H9 (cell line): ENCODE measurements at regions not wholly inside any gene's neighbourhood (a gene's known extent, or its start where the extent isn't known, plus 50 kb on each side); places are given as distances from the start of the nearest gene placed in this dataset.

Source experiments
- DNase-seq: peaks from one replicate; pipeline ENCODE4 v3.0.0-alpha.2; 2017
- H2AFZ ChIP-seq: one replicate; pipeline ENCODE4 v1.6.1; 2013; ENCODE audit warnings: mild to moderate bottlenecking, low read length, control low read depth, moderate library complexity
- H2AK5ac ChIP-seq: 2 replicates; pipeline ENCODE4 v1.6.1; 2013; ENCODE audit warnings: low read length, control low read depth, mixed read lengths; ENCODE audit not compliant: insufficient read length
- H2BK120ac ChIP-seq: one replicate; pipeline ENCODE4 v1.6.1; 2013; ENCODE audit warnings: low read depth, mild to moderate bottlenecking, low read length, control low read depth, inconsistent platforms; ENCODE audit not compliant: poor library complexity, severe bottlenecking
- H2BK12ac ChIP-seq: 2 replicates; pipeline ENCODE4 v1.6.1; 2013; ENCODE audit warnings: low read length, control low read depth, mixed read lengths, low read depth; ENCODE audit not compliant: insufficient read length
- H2BK15ac ChIP-seq: 2 replicates; pipeline ENCODE4 v1.6.1; 2013; ENCODE audit warnings: low read depth, low read length, control low read depth
- H2BK20ac ChIP-seq: one replicate; pipeline ENCODE4 v1.6.1; 2013; ENCODE audit warnings: low read depth, mild to moderate bottlenecking, low read length, control low read depth, inconsistent platforms; ENCODE audit not compliant: poor library complexity, severe bottlenecking
- H2BK5ac ChIP-seq: 2 replicates; pipeline ENCODE4 v1.6.1; 2013; ENCODE audit warnings: low read length, control low read depth, mixed read lengths; ENCODE audit not compliant: insufficient read length
- H3K14ac ChIP-seq: 2 replicates; pipeline ENCODE4 v1.6.1; 2013; ENCODE audit warnings: low read length, control low read depth; ENCODE audit not compliant: insufficient read depth
- H3K18ac ChIP-seq: 2 replicates; pipeline ENCODE4 v1.6.1; 2013; ENCODE audit warnings: low read depth, mild to moderate bottlenecking, mixed read lengths, low read length, control low read depth; ENCODE audit not compliant: insufficient read length
- H3K23ac ChIP-seq: 2 replicates; pipeline ENCODE4 v1.6.1; 2013; ENCODE audit warnings: low read length, control low read depth, mixed read lengths, low read depth; ENCODE audit not compliant: insufficient read length
- H3K23me2 ChIP-seq: 2 replicates; pipeline ENCODE4 v1.6.1; 2013; ENCODE audit warnings: low read depth, mild to moderate bottlenecking, mixed read lengths, low read length, control low read depth; ENCODE audit not compliant: insufficient read length, poor library complexity, severe bottlenecking
- H3K27ac ChIP-seq: 2 replicates; pipeline ENCODE4 v1.5.1; 2013; ENCODE audit warnings: low read length, control low read depth, mixed read lengths, low read depth; ENCODE audit not compliant: insufficient read length
- H3K27me3 ChIP-seq: 2 replicates; pipeline ENCODE4 v1.6.1; 2013; ENCODE audit warnings: low read length, control low read depth, inconsistent platforms; ENCODE audit not compliant: insufficient read depth
- H3K4ac ChIP-seq: 2 replicates; pipeline ENCODE4 v1.6.1; 2013; ENCODE audit warnings: low read depth, mild to moderate bottlenecking, control low read depth, inconsistent platforms, low read length, moderate library complexity
- H3K4me1 ChIP-seq: 2 replicates; pipeline ENCODE4 v1.6.1; 2013; ENCODE audit warnings: low read length, control low read depth, inconsistent platforms; ENCODE audit not compliant: insufficient read depth
- H3K4me2 ChIP-seq: 2 replicates; pipeline ENCODE4 v1.6.1; 2013; ENCODE audit warnings: low read length, control low read depth, mixed read lengths; ENCODE audit not compliant: insufficient read length, insufficient read depth
- H3K56ac ChIP-seq: 2 replicates; pipeline ENCODE4 v1.6.1; 2013; ENCODE audit warnings: low read depth, mild to moderate bottlenecking, mixed read lengths, low read length, control low read depth; ENCODE audit not compliant: insufficient read length
- H3K79me1 ChIP-seq: 2 replicates; pipeline ENCODE4 v1.6.1; 2013; ENCODE audit warnings: low read depth, mild to moderate bottlenecking, moderate library complexity, low read length, control low read depth, inconsistent platforms; ENCODE audit not compliant: insufficient read depth, poor library complexity, severe bottlenecking
- H3K79me2 ChIP-seq: 2 replicates; pipeline ENCODE4 v1.6.1; 2013; ENCODE audit warnings: low read length, control low read depth, inconsistent platforms; ENCODE audit not compliant: insufficient read depth
- H3K9ac ChIP-seq: 2 replicates; pipeline ENCODE4 v1.6.1; 2013; ENCODE audit warnings: low read length, control low read depth, mixed read lengths; ENCODE audit not compliant: insufficient read length; ENCODE audit errors: extremely low read depth
- H3K9me3 ChIP-seq: one replicate; pipeline ENCODE4 v1.6.1; 2013; ENCODE audit warnings: low read depth, low read length, inconsistent platforms; ENCODE audit not compliant: control insufficient read depth
- H3T11ph ChIP-seq: one replicate; pipeline ENCODE4 v1.6.1; 2013; ENCODE audit warnings: mild to moderate bottlenecking, low read length, control low read depth, inconsistent platforms
- H4K20me1 ChIP-seq: one replicate; pipeline ENCODE4 v1.6.1; 2013; ENCODE audit not compliant: control insufficient read depth, insufficient read length, insufficient read depth
- H4K5ac ChIP-seq: 2 replicates; pipeline ENCODE4 v1.6.1; 2013; ENCODE audit warnings: low read depth, mild to moderate bottlenecking, mixed read lengths, low read length, control low read depth; ENCODE audit not compliant: insufficient read length
- H4K8ac ChIP-seq: replicated peaks from 2 replicates; pipeline ENCODE4 v1.6.1; 2013; ENCODE audit warnings: low read length, control low read depth, mixed read lengths, low read depth; ENCODE audit not compliant: insufficient read length
- H4K91ac ChIP-seq: 2 replicates; pipeline ENCODE4 v1.6.1; 2013; ENCODE audit warnings: low read depth, mild to moderate bottlenecking, moderate library complexity, mixed read lengths, low read length, control low read depth; ENCODE audit not compliant: insufficient read length
- H3K27ac Mint-ChIP-seq, 3 experiments: 2 replicates in 2 of 3; 3 replicates in 1 of 3; pipeline ENCODE4 v1.8.0; 2020 to 2021; ENCODE audit warnings: mixed read lengths in 3 of 3, mild to moderate bottlenecking in 1 of 3, moderate library complexity in 1 of 3
- H3K27me3 Mint-ChIP-seq: 2 replicates; pipeline ENCODE4 v1.8.0; 2021; ENCODE audit warnings: low read depth, mild to moderate bottlenecking, moderate library complexity, mixed read lengths
- H3K36me3 Mint-ChIP-seq, 3 experiments: 2 replicates in 2 of 3; 3 replicates in 1 of 3; pipeline ENCODE4 v1.8.0; 2020 to 2021; ENCODE audit warnings: low read depth in 3 of 3, mixed read lengths in 3 of 3; ENCODE audit not compliant: insufficient read depth in 1 of 3
- H3K4me1 Mint-ChIP-seq, 2 experiments: 2 replicates each; pipeline ENCODE4 v1.8.0; 2020; ENCODE audit warnings: mixed read lengths in 2 of 2
- H3K4me3 Mint-ChIP-seq, 2 experiments: 2 replicates in 1 of 2; 3 replicates in 1 of 2; pipeline ENCODE4 v1.8.0; 2020 to 2021; ENCODE audit warnings: mild to moderate bottlenecking in 2 of 2, mixed read lengths in 2 of 2, moderate library complexity in 1 of 2
- H3K9me3 Mint-ChIP-seq, 2 experiments: 2 replicates in 1 of 2; 3 replicates in 1 of 2; pipeline ENCODE4 v1.8.0; 2020; ENCODE audit warnings: mild to moderate bottlenecking in 2 of 2, mixed read lengths in 2 of 2, moderate library complexity in 1 of 2
- CTCF ChIP-seq: fragments of 200-600 bp; sonication (generic); conservative IDR thresholded peaks from 3 replicates; pipeline ENCODE4 v1.8.0; 2021; ENCODE audit warnings: antibody characterized with exemption, mild to moderate bottlenecking
- WGBS: extraction: QIAGEN DNeasy Blood & Tissue Kit; methylation state at CpG from one replicate; pipeline ENCODE4 v1.1.7; 2013; ENCODE audit warnings: missing lambda C conversion rate, low lambda C conversion rate, mixed read lengths; ENCODE audit not compliant: insufficient read length; ENCODE audit errors: extremely low coverage; 5-methylcytosine and 5-hydroxymethylcytosine counted together

DNA sequence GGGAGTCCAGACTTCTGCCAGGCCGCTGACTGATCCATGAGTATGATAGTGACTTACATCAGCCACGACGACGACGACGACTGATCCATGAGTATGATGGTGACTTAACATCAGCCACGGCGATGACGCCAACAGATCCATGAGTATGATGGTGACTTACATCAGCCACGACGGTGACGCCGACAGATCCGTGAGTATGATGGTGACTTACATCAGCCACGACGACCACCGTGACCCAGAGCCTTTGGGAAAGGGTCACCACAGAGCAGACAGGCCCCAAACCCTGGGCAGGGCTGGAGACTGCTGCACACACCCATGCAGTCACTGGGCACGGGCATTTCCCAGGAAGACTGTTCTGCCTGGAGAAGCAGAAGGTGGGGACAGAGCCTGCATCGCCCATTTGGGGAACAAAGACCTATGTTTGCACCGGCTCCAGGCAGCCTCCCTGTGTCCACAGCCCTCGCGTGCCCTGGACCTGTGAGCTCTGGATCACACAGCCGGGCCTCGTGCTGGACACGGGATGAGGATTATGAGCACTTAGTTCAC is 130.9 kb upstream of the SPACA7 start:
- Mint-ChIP-seq H3K27me3 (peaks cover 26% of the 10 kb centered on the region), H3K4me1 (peaks cover 12 to 14% of the 10 kb centered on the region in 2 experiments), H3K9me3 (no peaks in the 10 kb centered on the region), H3K4me3 (no peak overlapping the region), H3K27ac (no peak overlapping the region), H3K36me3 (no peaks in the 10 kb centered on the region)
- DNase-seq = no peak
- no peak for TF ChIP-seq CTCF
- Histone ChIP-seq H2BK12ac (no peak overlapping the region), H3K18ac (no peak overlapping the region), H2BK15ac (no peak overlapping the region), H3K4ac (no peak overlapping the region), H4K20me1 (no peaks in the 10 kb centered on the region), H3T11ph (no peak overlapping the region), H2BK5ac (no peak overlapping the region), H3K9me3 (no peaks in the 10 kb centered on the region), H3K23me2 (no peaks in the 10 kb centered on the region), H3K79me1 (no peaks in the 10 kb centered on the region), H3K79me2 (no peaks in the 10 kb centered on the region), H2AK5ac (no peak overlapping the region), H3K9ac (no peak overlapping the region), H3K56ac (no peak overlapping the region), H2AFZ (no peak overlapping the region), H3K4me1 (no peaks in the 10 kb centered on the region; the same call in 1 of the 2 replicates), H3K23ac (no peak overlapping the region), H3K4me2 (no peak overlapping the region), H3K27me3 (no peaks in the 10 kb centered on the region), H4K5ac (no peak overlapping the region), H3K14ac (no peak overlapping the region; the same call in 1 of the 2 replicates), H4K91ac (no peak overlapping the region), H2BK120ac (no peak overlapping the region), H3K27ac (no peak overlapping the region), H4K8ac (no peak overlapping the region), H2BK20ac (no peak overlapping the region)
- no CpG with 5 or more reads among the region's 25 CpGs for whole genome bisulfite sequencing
